Stomach (tissue), 4 donors: ENCODE measurements at regions not wholly inside any gene's neighbourhood (a gene's known extent, or its start where the extent isn't known, plus 50 kb on each side); places are given as distances from the start of the nearest gene placed in this dataset.
"Not testable (repeated sequence)": the region's sequence is repeated elsewhere in the genome, so short reads cannot be mapped to it uniquely, and the experiment has no call there.

ENCODE experiments used
- EP300 ChIP-seq: sonication (generic); formaldehyde crosslinking; IDR thresholded peaks from one replicate; pipeline ENCODE4 v1.6.1; 2017; ENCODE audit warnings: antibody characterized with exemption
- POLR2A ChIP-seq, 4 donors: fragments of 450-650 bp; IDR thresholded peaks; one replicate each; pipeline ENCODE4 v1.6.1; 2016; ENCODE audit warnings: antibody characterized with exemption in 4 of 4, control low read depth in 2 of 4, mild to moderate bottlenecking in 1 of 4, moderate library complexity in 1 of 4
- TF ChIP-seq, protein P1 (sequence below), 7 experiments: fragments of 450-650 bp in 4 of 7; fragments of 200-600 bp in 3 of 7; sonication (generic) in 3 of 7; IDR thresholded peaks; one replicate each; pipeline ENCODE4 v1.5.1; 2016 to 2019; ENCODE audit warnings: antibody characterized with exemption in 7 of 7, control low read depth in 2 of 7, mild to moderate bottlenecking in 1 of 7

GRCh38 chr5:77858678-77859077, 82.5 kb upstream of the TBCA start:
- TF ChIP-seq, protein P1, sequence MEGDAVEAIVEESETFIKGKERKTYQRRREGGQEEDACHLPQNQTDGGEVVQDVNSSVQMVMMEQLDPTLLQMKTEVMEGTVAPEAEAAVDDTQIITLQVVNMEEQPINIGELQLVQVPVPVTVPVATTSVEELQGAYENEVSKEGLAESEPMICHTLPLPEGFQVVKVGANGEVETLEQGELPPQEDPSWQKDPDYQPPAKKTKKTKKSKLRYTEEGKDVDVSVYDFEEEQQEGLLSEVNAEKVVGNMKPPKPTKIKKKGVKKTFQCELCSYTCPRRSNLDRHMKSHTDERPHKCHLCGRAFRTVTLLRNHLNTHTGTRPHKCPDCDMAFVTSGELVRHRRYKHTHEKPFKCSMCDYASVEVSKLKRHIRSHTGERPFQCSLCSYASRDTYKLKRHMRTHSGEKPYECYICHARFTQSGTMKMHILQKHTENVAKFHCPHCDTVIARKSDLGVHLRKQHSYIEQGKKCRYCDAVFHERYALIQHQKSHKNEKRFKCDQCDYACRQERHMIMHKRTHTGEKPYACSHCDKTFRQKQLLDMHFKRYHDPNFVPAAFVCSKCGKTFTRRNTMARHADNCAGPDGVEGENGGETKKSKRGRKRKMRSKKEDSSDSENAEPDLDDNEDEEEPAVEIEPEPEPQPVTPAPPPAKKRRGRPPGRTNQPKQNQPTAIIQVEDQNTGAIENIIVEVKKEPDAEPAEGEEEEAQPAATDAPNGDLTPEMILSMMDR (IDR thresholded peaks at IDR 0.05), result not testable (repeated sequence)
- TF ChIP-seq POLR2A (IDR thresholded peaks at IDR 0.05); EP300: not testable (repeated sequence)
